ENCODE measurements at regions not wholly inside any gene's neighbourhood (a gene's known extent, or its start where the extent isn't known, plus 50 kb on each side); places are given as distances from the start of the nearest gene placed in this dataset.

DNA sequence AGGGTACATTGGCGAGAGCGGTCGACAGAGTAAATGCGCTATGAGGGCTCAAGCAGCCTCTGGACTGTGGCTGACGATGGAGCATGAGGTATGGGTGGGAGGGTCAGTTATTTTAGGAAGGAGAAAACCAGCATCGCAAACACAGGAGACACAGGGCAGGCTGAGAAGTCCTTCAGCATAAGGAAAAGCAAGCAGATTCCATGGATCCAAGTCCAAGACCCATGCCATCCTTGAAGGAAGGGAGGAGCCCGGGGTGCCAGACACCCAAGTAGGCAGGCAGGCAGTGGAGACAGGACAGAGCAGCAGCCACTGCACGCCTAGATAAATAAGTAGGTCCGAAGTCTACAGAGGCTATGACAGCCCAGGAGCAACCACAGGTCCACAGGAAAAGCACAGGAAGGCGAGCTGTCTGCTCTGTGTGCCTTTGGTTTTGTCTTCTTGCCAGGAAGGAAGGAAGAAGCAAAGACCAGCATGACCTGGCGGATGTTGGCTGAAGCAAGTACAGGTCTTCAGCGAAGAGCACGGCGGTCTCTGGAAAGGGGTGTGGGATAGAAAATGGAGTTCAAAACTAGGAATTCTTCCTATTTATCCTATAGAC, 76.4 kb upstream of the SLC45A1 start:
- 98% methylated on average over 7 of the region's 14 CpGs; no CpG with 5 or more reads in 1 of the 2 experiments for WGBS, 2 experiments (ENCODE audit: extremely low coverage in 2 of 2, insufficient read length in 1 of 2)
- H3K36me3 ChIP-seq (ENCODE audit: control insufficient read depth, insufficient read depth, low read length), result no peaks in the 10 kb centered on the region
- no peak overlapping the region for H2AK9ac ChIP-seq (replicated peaks; ENCODE audit: low read depth, low read length, poor library complexity)
- H3K9me3 ChIP-seq (ENCODE audit: control insufficient read depth, insufficient read depth, low read length), result no peaks in the 10 kb centered on the region
- in situ Hi-C loops (cut with MboI; ENCODE audit: low sequenced_read_pairs), result no loop called here
- H2BK5ac ChIP-seq (ENCODE audit: low read depth, low read length, poor library complexity, severe bottlenecking), result no peak overlapping the region
- DNase-seq, result no peak
- no peak overlapping the region for H2BK20ac ChIP-seq (ENCODE audit: low read depth, low read length)
- H2BK120ac ChIP-seq (ENCODE audit: low read depth, low read length), result no peak overlapping the region; the same call in 1 of the 2 replicates
- TF ChIP-seq FOS (IDR thresholded peaks at IDR 0.05; ENCODE audit: low read depth, low read length) (no peak), RFX5 (IDR thresholded peaks at IDR 0.05; ENCODE audit: low read depth, low read length) (no peak), MXI1 (IDR thresholded peaks at IDR 0.05; ENCODE audit: borderline replicate concordance, low read depth, low read length) (no peak), RCOR1 (IDR thresholded peaks at IDR 0.05; ENCODE audit: insufficient replicate concordance, low read length) (no peak)
- TF ChIP-seq, protein P1, sequence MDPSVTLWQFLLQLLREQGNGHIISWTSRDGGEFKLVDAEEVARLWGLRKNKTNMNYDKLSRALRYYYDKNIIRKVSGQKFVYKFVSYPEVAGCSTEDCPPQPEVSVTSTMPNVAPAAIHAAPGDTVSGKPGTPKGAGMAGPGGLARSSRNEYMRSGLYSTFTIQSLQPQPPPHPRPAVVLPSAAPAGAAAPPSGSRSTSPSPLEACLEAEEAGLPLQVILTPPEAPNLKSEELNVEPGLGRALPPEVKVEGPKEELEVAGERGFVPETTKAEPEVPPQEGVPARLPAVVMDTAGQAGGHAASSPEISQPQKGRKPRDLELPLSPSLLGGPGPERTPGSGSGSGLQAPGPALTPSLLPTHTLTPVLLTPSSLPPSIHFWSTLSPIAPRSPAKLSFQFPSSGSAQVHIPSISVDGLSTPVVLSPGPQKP (IDR thresholded peaks at IDR 0.05; ENCODE audit: borderline replicate concordance, low read depth, low read length), result no peak
- peaks cover 7% of the 10 kb centered on the region; the same call in 1 of the 2 replicates for H3K9me1 ChIP-seq (ENCODE audit: insufficient read depth, low read length)
- peak overlapping the region; percentile 59; the same call in 1 of the 2 replicates for H3K14ac ChIP-seq (replicated peaks; ENCODE audit: low read depth, low read length)
- no peak overlapping the region for H3K4me2 ChIP-seq (ENCODE audit: low read depth, low read length)
- no peak overlapping the region for H3K18ac ChIP-seq (ENCODE audit: low read depth, low read length)
- H3K4ac ChIP-seq (ENCODE audit: low read depth, low read length), result peak overlapping the region; percentile 26; the same call in 1 of the 2 replicates
- H3K4me3 ChIP-seq (ENCODE audit: insufficient read depth, low read depth, low read length), result no peak overlapping the region
- H3K79me1 ChIP-seq (ENCODE audit: low read depth in 1 of 2, low read length in 2 of 2), result no peaks in the 10 kb centered on the region
- H3K27ac ChIP-seq (ENCODE audit: insufficient read depth, low read length), result no peak overlapping the region
- peaks cover 14% of the 10 kb centered on the region for H3K4me1 ChIP-seq (ENCODE audit: control insufficient read depth, insufficient read depth, low read length)
- no peak overlapping the region for H4K8ac ChIP-seq (ENCODE audit: low read depth in 2 of 2, low read length in 2 of 2)
- ChIA-PET CTCF (no interaction called here), POLR2A (ENCODE audit: unreplicated experiment) (no interaction called here)
- no peak overlapping the region for H3K56ac ChIP-seq (ENCODE audit: extremely low read depth, insufficient read depth, low read length)
- H4K91ac ChIP-seq (ENCODE audit: insufficient read depth, low read depth, low read length), result peak overlapping the region; percentile 27; the same call in 1 of the 2 replicates
- intact Hi-C loops (cut with micrococcal nuclease), result no loop called here
- H4K5ac ChIP-seq (ENCODE audit: low read depth, low read length), result no peak overlapping the region
- dilution Hi-C loops (cut with HindIII; ENCODE audit: low sequenced_read_pairs, unreplicated experiment), result no loop called here
- ATAC-seq (ENCODE audit: low read depth), result no peak
- no peaks in the 10 kb centered on the region for H3K27me3 ChIP-seq (ENCODE audit: control insufficient read depth, insufficient read depth, low read length)
- no TSS peak for BruUV-seq (replicated peaks)
- H3K23ac ChIP-seq (ENCODE audit: low read depth, low read length), result no peak overlapping the region
- no peaks in the 10 kb centered on the region for H4K20me1 ChIP-seq (ENCODE audit: insufficient read depth, low read length)
- no peak overlapping the region for H3K9ac ChIP-seq (ENCODE audit: low read depth, low read length)
- peak overlapping the region; percentile 70 for H2AFZ ChIP-seq (replicated peaks; ENCODE audit: low read length, poor library complexity)
- peak overlapping the region; percentile 32; the same call in 2 of the 3 replicates for H2BK15ac ChIP-seq (ENCODE audit: low read depth, low read length)
- H2AK5ac ChIP-seq (ENCODE audit: low read depth, low read length), result peak overlapping the region; percentile 86
